Keratinocyte (primary cell): ENCODE measurements at regions not wholly inside any gene's neighbourhood (a gene's known extent, or its start where the extent isn't known, plus 50 kb on each side); places are given as distances from the start of the nearest gene placed in this dataset.

Experiments used
- CTCF ChIP-seq, 3 experiments: IDR thresholded peaks in 1 of 3; conservative IDR thresholded peaks in 1 of 3; optimal IDR thresholded peaks in 1 of 3; 2 replicates in 2 of 3; 3 replicates in 1 of 3; pipeline versions ENCODE3 to v1.5.1; 2011; ENCODE audit warnings: low read length in 3 of 3, mild to moderate bottlenecking in 3 of 3, moderate library complexity in 2 of 3, control low read depth in 1 of 3, inconsistent platforms in 1 of 3; ENCODE audit not compliant: insufficient read depth in 2 of 3; ENCODE audit errors: extremely low read depth in 1 of 3
- EZH2 ChIP-seq: IDR thresholded peaks from one replicate; pipeline ENCODE4 v1.6.1; 2012; ENCODE audit warnings: inconsistent platforms, mild to moderate bottlenecking, low read length, moderate library complexity

- TF ChIP-seq CTCF (optimal IDR thresholded peaks at IDR 0.05 in 1 of 3, IDR thresholded peaks at IDR 0.05 in 1 of 3, conservative IDR thresholded peaks at IDR 0.05 in 1 of 3; ENCODE audit: extremely low read depth in 1 of 3, insufficient read depth in 2 of 3, low read length in 3 of 3) (no peak), EZH2 (no peak)
These were observed 189.8 kb upstream of the SOX11 start for GRCh38 chr2:5502385-5502784.
